HG03108 (cell line): ENCODE measurements at regions not wholly inside any gene's neighbourhood (a gene's known extent, or its start where the extent isn't known, plus 50 kb on each side); places are given as distances from the start of the nearest gene placed in this dataset.
"Not testable (repeated sequence)": the region's sequence is repeated elsewhere in the genome, so short reads cannot be mapped to it uniquely, and the experiment has no call there.

Source experiments
- ATAC-seq: cut with Tn5 transposase; IDR thresholded peaks from one replicate; pipeline ENCODE4 v1.9.1; 2021; ENCODE audit warnings: moderate library complexity; ENCODE audit not compliant: unreplicated experiment

DNA sequence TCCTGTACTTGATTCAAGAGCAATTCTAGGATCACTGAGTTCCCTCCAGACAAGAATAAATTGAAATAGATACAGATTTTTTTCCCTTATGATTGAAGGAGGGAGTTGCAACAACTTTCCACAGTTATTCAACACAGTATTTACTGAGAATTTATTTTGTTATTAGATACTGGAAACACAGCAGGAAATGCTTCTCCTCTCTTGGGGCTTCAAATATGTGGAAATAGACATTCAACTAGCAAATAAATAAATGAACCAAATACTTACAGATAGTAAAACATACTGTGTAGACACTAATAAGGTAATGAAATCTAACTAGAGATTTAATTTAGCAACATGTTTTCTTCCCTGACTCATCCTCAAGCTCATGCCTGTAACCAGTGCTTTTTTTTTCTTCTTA, 169.2 kb downstream of the LNPK start:
- ATAC-seq, result no peak

DNA sequence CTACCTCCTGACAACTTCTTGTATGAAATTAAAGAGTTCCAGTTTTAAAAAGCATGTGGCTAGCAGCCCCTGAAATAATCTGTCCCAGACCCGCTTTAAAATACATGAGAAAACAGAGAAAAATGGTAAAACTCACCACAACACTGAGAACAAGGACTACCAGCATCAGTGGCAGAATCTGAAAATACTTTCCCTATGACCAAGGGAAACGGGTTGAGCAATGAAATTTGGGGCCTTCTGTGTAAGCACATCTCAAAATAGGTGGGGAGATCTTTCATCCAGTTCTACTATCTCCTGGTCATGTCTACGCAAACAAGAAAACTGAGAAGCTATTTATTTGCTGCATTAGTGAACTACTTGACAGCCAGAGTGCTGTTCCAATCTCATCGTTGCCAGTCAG, 172.3 kb downstream of the LNPK start:
- ATAC-seq, result no peak

DNA sequence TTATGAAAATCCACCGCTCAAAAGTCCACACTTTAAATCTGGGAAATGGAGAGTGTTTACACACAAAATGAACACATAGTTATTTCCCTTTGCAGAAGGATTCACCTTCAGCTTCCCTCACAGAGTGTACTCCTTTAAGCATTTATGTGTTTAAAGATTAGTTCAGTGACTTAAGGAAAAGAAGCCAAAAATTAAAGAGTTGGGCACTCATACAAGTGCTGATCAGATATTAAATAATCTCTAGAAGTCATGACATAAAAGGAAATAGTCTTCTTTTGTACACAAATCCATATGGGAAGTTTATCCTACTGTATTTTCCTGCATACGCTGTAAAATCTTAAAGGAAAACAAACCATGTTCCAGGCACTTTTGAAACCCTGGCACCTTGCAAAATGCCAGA, 174.2 kb downstream of the LNPK start:
- ATAC-seq, result no peak

DNA sequence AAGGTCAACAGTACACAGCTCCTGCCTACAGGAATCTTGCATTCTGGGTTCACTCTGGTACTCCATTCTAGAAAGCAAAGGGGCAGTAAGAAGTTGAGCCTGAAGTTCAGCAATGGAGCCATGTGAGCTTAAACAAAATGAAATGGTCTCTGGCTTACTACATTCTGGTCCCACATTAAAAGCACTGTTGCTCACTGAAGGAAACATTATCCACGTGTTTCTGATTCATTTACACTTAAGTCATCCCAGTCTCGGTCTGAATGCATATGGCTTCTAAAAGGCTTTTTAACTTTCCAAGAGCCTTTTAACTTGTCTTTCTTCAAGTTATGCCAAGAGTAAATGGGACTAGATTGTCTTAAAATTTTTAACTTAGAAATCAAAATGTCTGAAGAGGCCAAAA, 177.8 kb downstream of the LNPK start:
- no peak for ATAC-seq

DNA sequence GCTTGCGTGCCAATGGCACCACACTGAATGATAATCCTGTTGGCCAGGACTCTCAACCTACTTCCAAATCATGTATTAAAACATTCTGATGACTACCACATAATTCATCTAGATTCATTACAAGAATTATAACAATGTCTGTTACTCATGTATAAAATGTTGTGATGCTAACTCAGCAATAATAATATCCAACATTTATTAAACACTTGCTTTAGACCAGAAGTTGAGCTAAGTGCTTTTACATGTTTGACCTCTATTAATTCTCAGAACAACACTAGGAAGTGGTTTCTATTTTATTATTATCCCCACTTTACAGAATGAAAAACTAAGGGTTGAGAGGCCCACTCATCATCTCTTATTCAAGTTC, 178.4 kb downstream of the LNPK start:
- no peak for ATAC-seq

DNA sequence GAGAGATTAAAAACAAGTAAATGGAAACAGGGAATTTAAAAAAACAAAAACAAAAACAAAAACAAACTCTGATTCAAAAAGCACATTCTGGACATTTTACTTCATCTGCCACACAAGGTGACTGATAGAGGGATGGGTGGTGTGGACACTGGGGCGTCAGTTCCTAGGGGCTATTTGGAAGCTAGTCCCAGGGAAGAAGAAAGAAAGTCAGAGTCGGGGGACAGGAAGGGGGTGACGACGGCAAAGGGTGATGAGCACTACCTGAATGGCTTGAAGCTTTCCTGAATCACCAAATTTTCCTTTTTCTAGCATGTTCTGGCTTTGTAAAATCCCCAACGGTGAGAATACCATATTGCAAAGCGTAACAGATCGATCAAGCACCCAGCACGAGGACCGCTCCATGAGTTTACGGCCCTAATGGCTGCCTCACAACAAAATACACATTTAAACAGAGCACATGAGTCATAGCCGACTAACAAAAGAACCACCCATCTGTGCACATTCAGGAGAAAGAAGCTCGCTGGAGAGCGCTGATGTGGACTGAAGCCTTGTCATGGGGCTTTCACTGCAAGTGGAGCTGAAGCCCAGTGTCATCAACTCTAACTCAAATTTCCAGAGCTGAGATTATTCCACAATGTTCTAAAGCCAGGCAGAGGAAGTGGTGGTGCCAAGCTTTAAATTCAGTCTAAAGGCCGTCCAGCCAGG, 178.9 kb downstream of the LNPK start:
- no peak for ATAC-seq

DNA sequence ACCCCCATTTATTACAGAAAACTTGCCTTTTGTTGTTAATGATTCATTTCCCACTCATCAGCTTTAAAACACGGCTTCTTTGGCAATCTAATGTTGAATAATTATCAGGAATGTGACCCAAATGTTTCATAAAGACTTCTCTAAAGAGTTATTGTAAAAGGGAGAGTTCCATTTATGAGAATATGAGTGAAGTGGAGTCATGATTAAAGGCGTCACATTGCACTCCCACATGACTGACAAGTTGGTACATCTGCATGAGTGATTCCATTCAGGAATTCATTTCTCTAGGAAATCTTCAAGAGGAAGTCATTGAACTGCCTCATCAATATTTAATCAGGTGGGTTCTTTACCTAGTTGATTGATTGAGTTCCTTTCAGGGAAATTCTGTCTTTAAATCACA, 184.8 kb downstream of the LNPK start:
- ATAC-seq, result no peak

DNA sequence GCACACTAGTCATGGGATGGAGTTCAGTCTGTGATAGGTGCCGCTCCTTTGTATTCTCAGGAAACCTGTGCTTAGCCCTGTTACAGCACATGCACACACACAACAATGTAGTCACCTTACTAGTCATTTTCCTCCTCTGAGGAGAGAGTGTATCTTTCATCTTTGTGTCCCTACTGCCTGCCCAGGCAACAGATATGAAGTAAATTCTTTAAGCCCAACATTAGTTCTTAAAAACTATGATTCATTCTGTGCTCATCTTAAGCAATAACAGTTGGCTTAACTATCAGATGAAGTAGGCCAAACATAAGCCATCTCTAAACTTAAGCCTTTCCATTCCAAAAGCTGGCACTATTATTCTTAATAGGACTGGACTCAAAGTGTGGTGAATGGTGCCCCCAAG, 186.5 kb downstream of the LNPK start:
- no peak for ATAC-seq

DNA sequence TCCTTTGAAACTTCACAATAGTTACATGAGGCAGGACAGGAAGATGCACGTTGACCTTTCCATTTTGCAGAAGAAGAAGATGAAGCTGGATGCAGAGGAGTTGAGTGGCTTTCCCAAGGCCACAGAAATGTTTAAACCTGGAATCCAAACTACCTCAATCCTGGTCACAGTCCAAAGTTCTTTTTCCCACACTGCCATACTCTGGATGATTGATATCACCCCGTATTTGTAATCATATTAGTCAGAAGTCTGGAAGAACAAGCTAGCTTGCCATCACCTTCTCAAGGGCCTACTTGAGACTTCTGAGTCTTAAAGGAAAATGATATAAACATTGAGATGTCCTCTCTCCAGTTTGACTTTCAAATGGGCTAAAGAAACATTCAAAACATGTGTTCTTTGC, 190.1 kb downstream of the LNPK start:
- no peak for ATAC-seq

DNA sequence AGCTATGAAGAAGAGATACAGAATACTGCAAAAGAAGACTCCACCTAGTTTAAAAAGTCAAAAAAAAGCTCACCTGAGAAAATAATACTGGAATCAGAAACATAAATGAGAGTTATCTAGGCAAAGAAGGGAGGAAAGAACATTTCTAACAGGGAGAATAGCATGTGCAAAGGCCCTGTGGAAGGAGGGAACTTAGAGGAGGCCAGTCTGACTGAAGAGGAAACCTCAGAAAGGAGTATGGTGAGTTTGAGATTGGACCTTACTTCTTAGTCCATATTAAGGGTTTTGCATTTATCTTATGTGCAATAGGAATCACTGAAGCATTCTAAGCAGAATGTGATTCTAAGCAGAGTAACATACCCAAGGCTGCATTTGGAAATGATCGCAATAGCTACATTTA, 193.2 kb downstream of the LNPK start:
- ATAC-seq, result no peak

DNA sequence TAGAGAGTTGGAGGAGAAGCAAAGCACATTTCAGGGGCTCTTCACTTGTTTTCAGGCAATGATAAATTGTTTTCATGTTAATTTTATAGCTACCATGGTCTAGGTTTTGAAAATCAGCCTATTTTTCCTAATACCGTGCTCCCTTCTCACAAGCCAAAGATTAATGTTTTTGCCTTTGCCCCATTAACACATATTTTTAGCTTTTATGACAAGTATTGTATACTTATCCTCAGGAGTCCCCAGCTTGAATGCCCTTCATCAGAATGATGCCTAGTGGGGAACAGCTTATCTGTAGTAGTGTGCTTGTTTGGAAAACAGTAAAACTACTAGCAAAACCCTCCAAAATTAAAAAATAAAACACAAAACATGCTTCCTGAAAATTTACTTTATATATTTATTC, 194.0 kb downstream of the LNPK start:
- no peak for ATAC-seq

DNA sequence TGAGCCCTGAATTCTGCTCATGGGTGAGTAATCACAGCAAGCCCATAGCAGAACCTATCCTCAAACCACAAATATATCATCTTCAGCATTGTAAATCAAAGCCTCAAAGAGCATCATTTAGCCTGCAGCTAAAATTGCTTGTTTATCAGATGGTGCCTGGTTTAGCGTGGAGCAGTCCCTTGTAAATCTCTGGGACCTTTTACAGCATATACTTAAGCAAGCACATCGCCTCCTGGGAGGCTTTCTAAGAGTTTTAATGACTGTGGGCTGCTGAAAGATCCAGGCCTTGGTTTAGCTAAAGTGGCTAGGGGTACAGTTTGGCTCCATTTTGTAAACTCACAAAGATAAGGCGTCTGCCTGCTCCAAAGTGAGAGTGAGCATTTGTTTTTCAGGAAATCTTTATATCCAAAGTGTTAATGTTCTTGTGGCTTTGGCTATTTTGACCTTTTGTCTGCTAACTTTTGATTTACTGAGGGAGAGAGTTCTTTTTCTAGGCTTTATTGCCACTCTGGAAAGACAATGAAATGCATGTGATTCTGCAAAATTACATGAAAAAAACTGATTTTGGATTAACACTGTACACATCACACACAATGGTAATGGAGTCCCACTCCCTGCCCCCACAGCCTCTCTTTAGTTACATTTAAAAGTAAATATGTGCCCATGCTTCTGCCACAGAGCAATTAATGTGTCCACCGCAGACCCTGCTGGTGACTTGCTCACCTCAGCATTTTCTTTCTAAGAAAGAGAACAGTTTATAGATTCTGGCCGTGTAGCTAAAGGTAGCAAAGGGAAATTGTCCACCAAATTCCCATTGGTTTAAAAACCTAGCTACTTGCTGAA, 194.8 kb downstream of the LNPK start:
- no peak for ATAC-seq

DNA sequence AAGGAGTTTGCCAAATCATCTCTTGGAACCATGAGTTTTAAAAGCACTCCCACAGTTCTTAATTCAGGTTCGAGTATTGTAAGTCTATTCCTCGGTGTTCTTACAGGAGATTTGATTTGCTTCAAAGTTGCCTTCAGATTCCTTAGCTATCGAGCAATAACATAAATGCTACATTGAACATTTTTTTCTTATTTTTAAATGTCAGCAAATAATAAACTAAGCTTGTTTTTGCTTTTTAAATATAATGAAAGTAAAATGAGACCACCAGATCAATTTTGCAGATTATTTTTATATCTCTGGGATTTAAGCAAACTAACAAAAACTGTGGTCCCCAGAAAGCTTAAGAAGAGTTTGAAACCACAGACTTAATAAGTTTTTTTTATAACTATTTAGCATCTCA, 195.5 kb downstream of the LNPK start:
- ATAC-seq, result no peak

DNA sequence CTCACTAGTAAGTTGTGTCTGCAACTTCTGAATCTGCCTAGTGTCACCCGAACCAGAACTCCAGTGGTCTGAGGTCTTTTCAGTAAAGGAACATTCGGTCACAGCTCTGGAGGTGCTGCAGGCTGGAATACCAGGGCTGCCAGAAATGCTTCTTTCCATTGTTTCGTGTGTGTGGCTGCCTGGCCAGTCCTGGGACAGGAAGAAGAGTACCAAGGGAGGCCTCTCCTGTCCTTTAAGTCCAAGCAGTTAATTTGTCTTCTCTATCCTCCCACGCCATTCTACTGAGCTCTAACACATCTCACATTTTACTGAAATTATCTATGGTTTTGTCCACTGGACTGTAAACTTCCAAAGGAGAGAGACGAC, 196.0 kb downstream of the LNPK start:
- no peak for ATAC-seq

DNA sequence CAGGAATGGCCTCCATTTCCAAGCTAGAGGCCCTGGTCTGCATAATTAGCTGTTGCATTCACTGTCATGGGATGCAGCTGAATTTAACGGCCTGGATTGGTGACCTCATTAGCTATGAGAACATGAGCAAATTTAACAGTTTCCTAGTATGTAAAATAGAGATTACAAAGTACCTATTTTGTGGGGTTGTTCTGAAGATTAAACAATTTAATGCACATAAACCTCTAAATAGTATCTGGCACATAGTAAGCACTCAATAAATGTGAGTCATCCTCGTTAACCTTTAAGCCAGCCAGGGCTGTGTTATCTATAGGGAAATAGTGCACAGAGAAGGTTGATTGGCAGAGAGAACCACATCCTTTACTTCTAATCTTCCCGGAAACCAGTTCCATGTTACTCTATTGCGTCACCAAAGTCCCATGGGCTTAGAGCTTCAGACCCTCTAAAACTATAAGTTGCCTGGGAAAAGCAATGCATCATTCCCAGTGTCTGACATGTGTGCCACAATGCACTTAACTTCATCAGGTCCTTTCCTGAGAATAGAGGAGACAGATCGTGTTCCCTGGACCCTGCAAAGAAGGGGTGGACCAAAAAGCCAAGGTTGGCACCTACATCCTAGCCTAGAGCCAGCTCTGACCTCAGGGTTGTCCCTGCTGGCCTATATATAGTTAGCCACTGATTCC, 196.5 kb downstream of the LNPK start:
- ATAC-seq, result no peak

DNA sequence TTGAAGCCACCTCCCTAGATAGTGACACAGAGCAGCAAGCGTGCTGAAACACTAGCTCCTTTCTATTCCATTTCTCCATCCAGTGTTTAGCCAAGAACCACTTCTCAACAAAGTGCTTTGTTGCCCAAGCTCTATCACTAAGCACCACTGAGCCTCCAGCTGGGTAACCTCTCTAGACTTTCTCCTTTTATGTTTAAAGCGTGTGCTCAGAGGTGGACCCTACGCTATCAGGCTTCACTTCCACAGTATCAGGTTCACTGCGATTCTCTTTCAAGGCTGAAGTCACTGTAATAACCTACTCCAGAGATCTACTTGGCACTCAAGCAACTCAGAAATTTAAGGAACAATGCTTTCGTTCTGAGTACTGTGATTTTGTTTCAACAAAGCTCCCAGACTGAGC, 197.9 kb downstream of the LNPK start:
- no peak for ATAC-seq

DNA sequence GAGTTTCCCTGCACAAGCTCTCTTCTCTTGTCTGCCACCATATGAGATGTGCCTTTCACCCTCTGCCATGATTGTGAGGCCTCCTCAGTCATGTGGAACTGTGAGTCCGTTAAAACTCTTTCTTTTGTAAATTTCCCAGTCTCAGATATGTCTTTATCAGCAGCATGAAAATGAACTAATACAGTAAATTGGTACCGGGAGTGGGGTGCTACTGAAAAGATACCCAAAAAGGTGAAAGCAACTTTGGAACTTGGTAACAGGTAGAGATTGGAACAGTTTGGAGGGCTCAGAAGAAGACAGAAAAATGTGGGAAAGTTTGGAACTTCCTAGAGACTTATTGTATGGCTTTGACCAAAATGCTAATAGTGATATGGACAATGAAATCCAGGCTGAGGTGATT, 205.6 kb downstream of the LNPK start:
- not testable (repeated sequence) for ATAC-seq

DNA sequence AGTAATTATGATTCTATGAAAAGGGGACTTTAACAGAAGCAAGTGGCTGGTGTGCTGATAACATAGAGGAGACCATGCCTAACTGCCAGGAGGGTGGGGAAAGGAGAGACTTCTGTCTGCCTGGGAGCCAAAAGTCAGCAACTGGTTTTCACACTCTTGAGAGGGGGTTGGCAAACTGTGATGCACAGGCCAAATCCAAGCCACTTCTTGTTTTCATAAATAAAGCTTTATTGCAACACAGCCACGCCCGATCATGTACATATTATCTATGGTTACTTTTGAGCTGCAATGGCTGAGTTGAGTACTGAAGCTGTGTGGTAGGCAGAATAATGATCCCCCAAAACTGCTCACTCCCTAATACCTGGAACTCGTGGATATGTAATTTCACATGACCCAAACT, 208.4 kb downstream of the LNPK start:
- ATAC-seq, result no peak

DNA sequence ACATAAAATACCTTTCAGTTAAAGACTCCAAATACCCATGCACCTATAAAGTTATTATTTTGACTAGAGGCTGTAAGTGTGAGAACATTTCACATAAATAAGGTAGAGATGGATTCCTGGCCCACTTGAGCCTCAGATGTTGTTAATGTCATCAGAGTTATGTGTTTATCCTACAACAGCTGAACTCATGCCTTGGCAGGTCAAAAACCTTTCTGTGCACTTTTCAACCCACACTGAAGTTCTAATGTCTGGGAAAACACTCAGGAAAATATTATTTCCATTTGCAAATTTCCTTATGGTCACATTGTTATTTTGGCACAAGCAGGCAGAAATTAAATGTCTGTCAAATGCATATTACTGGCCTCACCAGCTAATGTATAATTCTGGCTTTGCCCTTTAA, 209.2 kb downstream of the LNPK start:
- no peak for ATAC-seq

DNA sequence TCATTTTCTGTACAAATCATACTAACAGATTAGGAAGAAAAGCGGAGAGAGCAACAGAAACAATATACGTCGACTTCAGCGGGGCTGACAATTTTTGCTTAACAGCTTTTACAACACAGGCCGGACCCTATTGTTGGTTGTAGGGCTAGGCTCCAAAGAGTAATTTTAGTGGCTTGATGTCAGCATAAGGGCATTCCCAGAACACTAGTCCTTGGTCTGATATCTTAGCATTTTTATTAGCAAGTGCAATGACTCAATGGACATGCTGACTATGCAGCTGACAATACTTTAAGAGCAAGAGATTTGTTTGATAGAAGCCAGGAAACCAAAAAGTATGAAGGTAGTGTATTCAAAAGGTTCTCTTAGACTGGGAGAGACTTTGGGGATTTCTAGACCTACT, 209.9 kb downstream of the LNPK start:
- ATAC-seq, result no peak

DNA sequence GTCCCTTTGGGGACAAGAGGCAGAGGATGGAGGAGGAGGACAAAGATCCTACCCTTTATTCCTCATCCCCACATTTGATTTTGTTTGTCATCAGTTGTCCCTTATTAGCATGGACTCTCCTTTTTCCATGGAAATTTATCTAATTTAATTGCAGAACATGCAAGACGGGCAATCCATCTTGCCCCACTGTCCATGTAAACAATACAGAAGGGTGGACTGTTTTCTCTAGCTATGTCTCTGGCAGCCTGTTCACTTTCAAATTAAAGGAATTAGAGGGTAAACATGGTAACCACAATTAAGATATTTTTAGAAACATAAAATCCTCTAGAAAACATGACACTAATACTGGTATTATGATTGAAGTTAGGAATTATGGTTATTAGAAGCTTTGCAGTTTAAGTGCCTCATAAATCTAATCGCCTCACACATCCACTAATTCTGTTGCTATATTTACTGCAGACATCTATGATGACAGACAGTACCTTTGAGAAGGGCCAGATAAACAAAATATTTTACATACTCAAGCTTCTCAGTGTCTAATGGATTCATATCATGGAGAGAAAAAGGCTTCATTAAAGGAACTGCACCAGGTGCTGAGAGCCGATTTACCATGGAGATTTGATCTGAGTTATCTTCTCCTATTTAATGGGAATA, 215.5 kb downstream of the LNPK start:
- ATAC-seq, result no peak

DNA sequence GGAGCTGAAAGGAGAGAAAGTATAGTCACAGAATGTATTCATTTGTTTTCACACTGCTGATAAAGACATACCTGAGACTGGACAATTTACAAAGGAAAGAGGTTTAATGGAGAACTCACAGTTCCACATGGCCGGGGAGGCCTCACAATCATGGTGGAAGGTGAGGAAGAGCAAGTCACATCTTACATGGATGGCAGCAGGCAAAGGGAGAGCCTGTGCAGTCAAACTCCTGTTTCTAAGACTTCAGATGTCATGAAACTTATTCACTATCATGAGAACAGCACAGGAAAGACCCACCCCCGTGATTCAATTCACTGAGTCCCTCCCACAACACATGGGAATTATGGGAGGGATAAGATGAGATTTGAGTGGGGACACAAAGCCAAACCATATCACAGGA, 224.7 kb downstream of the LNPK start:
- ATAC-seq, result not testable (repeated sequence)
